Activated B cell treated with CpG ODN at 0.5 μM for 24 hours (primary cell): ENCODE measurements at regions not wholly inside any gene's neighbourhood (a gene's known extent, or its start where the extent isn't known, plus 50 kb on each side); places are given as distances from the start of the nearest gene placed in this dataset.

ENCODE experiments used
- ATAC-seq: fragments of 200-7000 bp; cut with Tn5 transposase; one replicate; pipeline ENCODE4 v1.10.0; 2021; ENCODE audit warnings: low read depth, mild to moderate bottlenecking, moderate library complexity
- CTCF ChIA-PET: fragments of 350-600 bp; sonication (Branson Sonifier 250); formaldehyde crosslinking; loops from one replicate; lab custom pipeline; 2021; ENCODE audit warnings: antibody characterized with exemption; lab: Charles Lee
- POLR2A ChIA-PET: fragments of 350-600 bp; sonication (Branson Sonifier 250); formaldehyde crosslinking; loops from one replicate; lab custom pipeline; 2021; ENCODE audit warnings: antibody characterized with exemption; lab: Charles Lee
- DNase-seq: peaks from one replicate; pipeline ENCODE4 v3.0.0; 2022
- H3K27ac Mint-ChIP-seq: one replicate; pipeline ENCODE4 v1.8.0; 2020; ENCODE audit warnings: mixed read lengths
- H3K27me3 Mint-ChIP-seq: one replicate; pipeline ENCODE4 v1.8.0; 2021; ENCODE audit warnings: mixed read lengths
- H3K36me3 Mint-ChIP-seq: one replicate; pipeline ENCODE4 v1.8.0; 2021; ENCODE audit warnings: low read depth, mixed read lengths
- H3K4me1 Mint-ChIP-seq: one replicate; pipeline ENCODE4 v1.8.0; 2021; ENCODE audit warnings: mixed read lengths
- H3K4me3 Mint-ChIP-seq: one replicate; pipeline ENCODE4 v1.8.0; 2020; ENCODE audit warnings: mild to moderate bottlenecking, mixed read lengths
- H3K9me3 Mint-ChIP-seq: one replicate; pipeline ENCODE4 v1.8.0; 2020; ENCODE audit warnings: mixed read lengths
- CTCF ChIP-seq: fragments of 200-600 bp; IDR thresholded peaks from one replicate; pipeline ENCODE4 v1.8.0; 2022; ENCODE audit warnings: antibody characterized with exemption, mild to moderate bottlenecking
- intact Hi-C: fragments of 100-400 bp; cut with micrococcal nuclease; formaldehyde crosslinking; loops from one replicate; pipeline ENCODE4 v1.15.1; 2024

- no peaks in the 10 kb centered on the region for H3K9me3 Mint-ChIP-seq
- peaks cover 46% of the 10 kb centered on the region for H3K4me1 Mint-ChIP-seq
- no peak overlapping the region for H3K4me3 Mint-ChIP-seq
- H3K27ac Mint-ChIP-seq, result peak overlapping the region; percentile 77
- no peak for TF ChIP-seq CTCF
- intact Hi-C loops, result loop anchor here (10.0 kb wide), 1 partner anchor 55 kb away; no protein-coding TSS in a partner anchor
- no peaks in the 10 kb centered on the region for H3K27me3 Mint-ChIP-seq
- ATAC-seq, result peak; percentile 39
- ChIA-PET POLR2A (interaction anchor here (1.0 kb wide), 1 partner anchor 88 kb away, joined by 5 read pairs; the partner anchor contains the start of gene TET2), CTCF (no interaction called here)
- no peaks in the 10 kb centered on the region for H3K36me3 Mint-ChIP-seq
- no peak for DNase-seq
Measured at GRCh38 chr4:105059337-105059736, 87.3 kb upstream of the TET2 start.

DNA sequence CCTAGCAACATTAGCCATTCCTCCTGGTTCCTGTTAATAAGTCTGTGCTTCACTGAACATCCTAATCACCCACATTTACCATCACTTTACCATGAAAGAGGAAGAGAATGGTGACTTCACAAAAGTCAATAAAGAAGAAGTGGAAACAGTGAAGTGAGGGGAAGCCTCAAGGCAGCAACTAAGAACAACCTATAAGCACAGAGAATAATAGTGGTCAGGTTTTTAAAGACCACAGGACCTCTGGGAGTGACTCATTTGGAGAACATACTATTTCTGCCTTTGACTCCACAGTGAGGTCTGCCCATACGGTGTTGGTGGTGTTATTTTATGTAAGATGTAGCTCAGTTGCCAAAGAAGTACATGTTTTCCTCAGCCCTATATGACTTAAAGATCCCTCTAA, 86.0 kb upstream of the TET2 start:
- Mint-ChIP-seq H3K9me3 (no peaks in the 10 kb centered on the region), H3K27ac (peak overlapping the region; percentile 87), H3K27me3 (no peaks in the 10 kb centered on the region), H3K4me1 (peaks cover 46% of the 10 kb centered on the region), H3K36me3 (no peaks in the 10 kb centered on the region), H3K4me3 (peak overlapping the region; percentile 2)
- intact Hi-C loops, result loop anchor here (1.0 to 5.0 kb wide), 6 partner anchors 86 to 648 kb away; partner anchors contain the start of genes GSTCD, INTS12, PPA2 and TET2
- ChIA-PET CTCF (interaction anchor here (1.0 kb wide), 1 partner anchor 413 kb away, joined by 3 read pairs; the partner anchor contains the start of gene PPA2), POLR2A (interaction anchor here (1.0 to 1.2 kb wide), 3 partner anchors 53 to 414 kb away, joined by 3 to 5 read pairs (median 4); partner anchors contain the start of gene PPA2)
- no peak for DNase-seq
- TF ChIP-seq CTCF, result no peak
- peak; percentile 77 for ATAC-seq

DNA sequence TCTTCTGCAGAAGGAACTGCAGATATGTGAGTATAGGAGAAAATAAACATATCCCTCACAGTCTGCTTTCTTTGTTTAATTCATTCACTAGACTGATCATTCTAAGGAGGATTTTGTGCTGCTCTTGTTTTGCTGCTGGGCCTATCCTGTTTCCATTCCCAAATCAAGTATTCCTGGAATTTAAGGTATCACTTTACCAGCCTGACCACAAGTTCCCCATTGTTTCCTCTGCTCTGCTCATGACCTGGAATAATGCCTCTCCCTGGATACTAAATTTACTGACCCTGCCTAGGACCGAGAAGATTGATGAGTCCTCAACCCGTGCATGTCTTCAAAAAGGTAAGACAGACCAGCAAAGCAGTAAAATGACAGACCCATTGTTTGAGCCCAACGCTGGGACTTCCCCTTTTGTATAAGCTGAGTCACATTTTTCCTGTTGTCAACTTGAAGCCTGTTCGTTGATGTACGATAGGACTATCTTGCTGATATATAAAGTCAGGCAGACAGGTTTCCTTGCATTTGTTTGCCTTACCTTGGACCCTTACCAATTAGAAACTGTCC, 85.5 kb upstream of the TET2 start:
- H3K4me1 Mint-ChIP-seq, result peaks cover 46% of the 10 kb centered on the region
- H3K27ac Mint-ChIP-seq, result peak overlapping the region; percentile 87
- CTCF ChIA-PET, result interaction anchor here (1.0 kb wide), 1 partner anchor 413 kb away, joined by 3 read pairs; the partner anchor contains the start of gene PPA2
- ATAC-seq, result peak; percentile 43
- TF ChIP-seq CTCF, result no peak
- H3K36me3 Mint-ChIP-seq, result no peaks in the 10 kb centered on the region
- POLR2A ChIA-PET, result interaction anchor here (0.6 to 1.2 kb wide), 4 partner anchors 34 to 413 kb away, joined by 3 to 5 read pairs (median 4); partner anchors contain the start of gene PPA2
- no peaks in the 10 kb centered on the region for H3K9me3 Mint-ChIP-seq
- intact Hi-C loops, result loop anchor here (1.0 to 5.0 kb wide), 3 partner anchors 95 to 648 kb away; partner anchors contain the start of genes GSTCD and INTS12
- DNase-seq, result no peak
- H3K27me3 Mint-ChIP-seq, result no peaks in the 10 kb centered on the region
- peak overlapping the region; percentile 74 for H3K4me3 Mint-ChIP-seq

DNA sequence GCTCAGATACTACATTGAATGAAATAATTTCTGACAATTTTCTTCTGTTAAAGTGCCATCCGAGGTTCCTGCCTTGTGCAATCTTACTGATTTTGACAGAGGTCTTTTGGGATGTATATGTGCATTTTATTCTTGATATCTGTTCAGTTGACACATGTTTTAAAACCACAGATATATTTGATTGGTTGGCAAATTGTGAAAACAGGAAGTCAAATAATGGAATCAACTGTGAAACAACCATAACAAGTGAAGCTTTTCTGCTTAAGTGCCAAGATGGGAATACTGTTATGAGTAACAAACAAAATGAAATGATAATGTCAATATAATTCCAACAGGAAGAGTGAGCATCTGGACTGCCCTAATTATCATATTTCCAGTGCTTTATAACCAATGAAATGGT, 84.9 kb upstream of the TET2 start:
- CTCF ChIA-PET, result no interaction called here
- H3K4me3 Mint-ChIP-seq, result no peak overlapping the region
- no peaks in the 10 kb centered on the region for H3K36me3 Mint-ChIP-seq
- H3K27me3 Mint-ChIP-seq, result no peaks in the 10 kb centered on the region
- no peak for TF ChIP-seq CTCF
- ATAC-seq (no peak), DNase-seq (no peak)
- H3K4me1 Mint-ChIP-seq, result peaks cover 46% of the 10 kb centered on the region
- H3K9me3 Mint-ChIP-seq, result no peaks in the 10 kb centered on the region
- POLR2A ChIA-PET, result interaction anchor here (0.6 to 1.2 kb wide), 2 partner anchors 33 to 413 kb away, joined by 3 to 5 read pairs; partner anchors contain the start of gene PPA2
- H3K27ac Mint-ChIP-seq, result peak overlapping the region; percentile 87
- intact Hi-C loops, result loop anchor here (1.0 to 5.0 kb wide), 3 partner anchors 95 to 647 kb away; partner anchors contain the start of genes GSTCD and INTS12

GRCh38 chr4:105066401-105066800, 80.3 kb upstream of the TET2 start:
- ATAC-seq (no peak), DNase-seq (no peak)
- Mint-ChIP-seq H3K27me3 (no peaks in the 10 kb centered on the region), H3K4me1 (peaks cover 6% of the 10 kb centered on the region), H3K27ac (no peak overlapping the region), H3K9me3 (no peaks in the 10 kb centered on the region), H3K36me3 (no peaks in the 10 kb centered on the region), H3K4me3 (no peak overlapping the region)
- TF ChIP-seq CTCF, result no peak
- intact Hi-C loops, result no loop called here
- ChIA-PET CTCF (no interaction called here), POLR2A (no interaction called here)
